ENCODE measurements at regions not wholly inside any gene's neighbourhood (a gene's known extent, or its start where the extent isn't known, plus 50 kb on each side); places are given as distances from the start of the nearest gene placed in this dataset.

- DNase-seq = no peak
Observed at GRCh38 chr6:126530775-126531174, 190.9 kb downstream of the CENPW start.

GRCh38 chr6:126531286-126531685, 191.4 kb downstream of the CENPW start:
- no peak for DNase-seq

GRCh38 chr6:126531840-126532239, 191.9 kb downstream of the CENPW start:
- DNase-seq = no peak

- no peak for DNase-seq
Observed at GRCh38 chr6:126534401-126534800, 194.5 kb downstream of the CENPW start.

GRCh38 chr6:126535138-126535537, 195.2 kb downstream of the CENPW start:
- DNase-seq = peak; percentile 28

- DNase-seq = no peak
Observed at GRCh38 chr6:126535595-126535994, 195.7 kb downstream of the CENPW start.

- DNase-seq = no peak
Observed at GRCh38 chr6:126537061-126537816, 197.3 kb downstream of the CENPW start.

- DNase-seq = no peak
Observed at GRCh38 chr6:126539022-126539421, 199.1 kb downstream of the CENPW start.

- DNase-seq = no peak
Observed at GRCh38 chr6:126540161-126540560, 200.2 kb downstream of the CENPW start.

- DNase-seq = no peak
Observed at GRCh38 chr6:126541806-126542491, 202.0 kb downstream of the CENPW start.

GRCh38 chr6:126546541-126547120, 206.7 kb downstream of the CENPW start:
- no peak for DNase-seq

GRCh38 chr6:126548300-126548699, 208.4 kb downstream of the CENPW start:
- DNase-seq = no peak

- DNase-seq = no peak
Observed at GRCh38 chr6:126550323-126550722, 210.4 kb downstream of the CENPW start.

- no peak for DNase-seq
Observed at GRCh38 chr6:126551832-126552231, 211.9 kb downstream of the CENPW start.

GRCh38 chr6:126553854-126554253, 213.9 kb downstream of the CENPW start:
- DNase-seq = no peak

- DNase-seq = no peak
Observed at GRCh38 chr6:126570507-126570906, 230.6 kb downstream of the CENPW start.

GRCh38 chr6:126574301-126574700, 234.4 kb downstream of the CENPW start:
- DNase-seq = no peak

GRCh38 chr6:126581316-126581715, 241.4 kb downstream of the CENPW start:
- no peak for DNase-seq

- no peak for DNase-seq
Observed at GRCh38 chr6:126600258-126600916, 260.5 kb downstream of the CENPW start.

GRCh38 chr6:126603410-126603809, 263.5 kb downstream of the CENPW start:
- DNase-seq = no peak

- no peak for DNase-seq
Observed at GRCh38 chr6:126605089-126605488, 265.2 kb downstream of the CENPW start.

GRCh38 chr6:126607289-126607688, 267.4 kb downstream of the CENPW start:
- DNase-seq = no peak

GRCh38 chr6:126608681-126609080, 268.8 kb downstream of the CENPW start:
- no peak for DNase-seq

Data from COR-L47 (cell line).